ENCODE measurements at regions not wholly inside any gene's neighbourhood (a gene's known extent, or its start where the extent isn't known, plus 50 kb on each side); places are given as distances from the start of the nearest gene placed in this dataset.

- Histone ChIP-seq H3K4me3 (ENCODE audit: low read length) (no peak overlapping the region), H3K4me1 (ENCODE audit: insufficient read depth, low read length) (no peaks in the 10 kb centered on the region), H3K9ac (ENCODE audit: low read depth, low read length) (no peak overlapping the region), H3K27me3 (ENCODE audit: insufficient read depth, low read length) (no peaks in the 10 kb centered on the region), H3K27ac (ENCODE audit: low read depth, low read length) (no peak overlapping the region), H3K9me3 (ENCODE audit: insufficient read depth, low read depth, low read length) (no peaks in the 10 kb centered on the region), H3K36me3 (ENCODE audit: insufficient read depth, low read length) (no peaks in the 10 kb centered on the region)
- WGBS = 80% methylated on average over 1 of the region's 2 CpGs
Observed at GRCh38 chr7:52269669-52270068, 765.8 kb upstream of the POM121L12 start.

GRCh38 chr7:52261057-52261456 is 774.4 kb upstream of the POM121L12 start:
- Histone ChIP-seq H3K4me1 (ENCODE audit: insufficient read depth, low read length) (no peaks in the 10 kb centered on the region), H3K27me3 (ENCODE audit: insufficient read depth, low read length) (no peaks in the 10 kb centered on the region), H3K9me3 (ENCODE audit: insufficient read depth, low read depth, low read length) (no peaks in the 10 kb centered on the region), H3K9ac (ENCODE audit: low read depth, low read length) (no peak overlapping the region), H3K36me3 (ENCODE audit: insufficient read depth, low read length) (no peaks in the 10 kb centered on the region), H3K4me3 (ENCODE audit: low read length) (no peak overlapping the region), H3K27ac (ENCODE audit: low read depth, low read length) (no peak overlapping the region)
- 97% methylated on average over 6 of the region's 6 CpGs for WGBS

- Histone ChIP-seq H3K36me3 (ENCODE audit: insufficient read depth, low read length) (no peaks in the 10 kb centered on the region), H3K4me1 (ENCODE audit: insufficient read depth, low read length) (no peaks in the 10 kb centered on the region), H3K9me3 (ENCODE audit: insufficient read depth, low read depth, low read length) (no peaks in the 10 kb centered on the region), H3K27ac (ENCODE audit: low read depth, low read length) (no peak overlapping the region), H3K27me3 (ENCODE audit: insufficient read depth, low read length) (no peaks in the 10 kb centered on the region), H3K9ac (ENCODE audit: low read depth, low read length) (no peak overlapping the region), H3K4me3 (ENCODE audit: low read length) (no peak overlapping the region)
- 88% methylated on average over 5 of the region's 6 CpGs for WGBS
Observed at GRCh38 chr7:52260046-52260665, 775.3 kb upstream of the POM121L12 start.

- Histone ChIP-seq H3K27ac (ENCODE audit: low read depth, low read length) (no peak overlapping the region), H3K36me3 (ENCODE audit: insufficient read depth, low read length) (no peaks in the 10 kb centered on the region), H3K9me3 (ENCODE audit: insufficient read depth, low read depth, low read length) (no peaks in the 10 kb centered on the region), H3K27me3 (ENCODE audit: insufficient read depth, low read length) (no peaks in the 10 kb centered on the region), H3K4me1 (ENCODE audit: insufficient read depth, low read length) (no peaks in the 10 kb centered on the region), H3K9ac (ENCODE audit: low read depth, low read length) (no peak overlapping the region), H3K4me3 (ENCODE audit: low read length) (no peak overlapping the region)
- WGBS = 92% methylated on average over 1 of the region's 2 CpGs
Observed at GRCh38 chr7:52257890-52258289, 777.5 kb upstream of the POM121L12 start.

GRCh38 chr7:52254396-52255010 is 780.9 kb upstream of the POM121L12 start:
- no peak overlapping the region for H3K9ac ChIP-seq (ENCODE audit: low read depth, low read length)
- H3K27me3 ChIP-seq (ENCODE audit: insufficient read depth, low read length) = no peaks in the 10 kb centered on the region
- no peaks in the 10 kb centered on the region for H3K36me3 ChIP-seq (ENCODE audit: insufficient read depth, low read length)
- H3K9me3 ChIP-seq (ENCODE audit: insufficient read depth, low read depth, low read length) = no peaks in the 10 kb centered on the region
- no peaks in the 10 kb centered on the region for H3K4me1 ChIP-seq (ENCODE audit: insufficient read depth, low read length)
- 77% methylated on average over 3 of the region's 4 CpGs for WGBS
- H3K27ac ChIP-seq (ENCODE audit: low read depth, low read length) = no peak overlapping the region
- no peak overlapping the region for H3K4me3 ChIP-seq (ENCODE audit: low read length)

- Histone ChIP-seq H3K27ac (ENCODE audit: low read depth, low read length) (no peak overlapping the region), H3K9ac (ENCODE audit: low read depth, low read length) (no peak overlapping the region), H3K4me3 (ENCODE audit: low read length) (no peak overlapping the region), H3K4me1 (ENCODE audit: insufficient read depth, low read length) (no peaks in the 10 kb centered on the region), H3K27me3 (ENCODE audit: insufficient read depth, low read length) (no peaks in the 10 kb centered on the region), H3K9me3 (ENCODE audit: insufficient read depth, low read depth, low read length) (no peaks in the 10 kb centered on the region), H3K36me3 (ENCODE audit: insufficient read depth, low read length) (no peaks in the 10 kb centered on the region)
- WGBS = 76% methylated on average over 5 of the region's 5 CpGs
Observed at GRCh38 chr7:52253953-52254352, 781.5 kb upstream of the POM121L12 start.

GRCh38 chr7:52249741-52250140 is 785.7 kb upstream of the POM121L12 start:
- Histone ChIP-seq H3K4me3 (ENCODE audit: low read length) (no peak overlapping the region), H3K27me3 (ENCODE audit: insufficient read depth, low read length) (no peaks in the 10 kb centered on the region), H3K9ac (ENCODE audit: low read depth, low read length) (no peak overlapping the region), H3K27ac (ENCODE audit: low read depth, low read length) (no peak overlapping the region), H3K4me1 (ENCODE audit: insufficient read depth, low read length) (no peaks in the 10 kb centered on the region), H3K9me3 (ENCODE audit: insufficient read depth, low read depth, low read length) (peaks cover 2% of the 10 kb centered on the region; the same call in 1 of the 2 replicates), H3K36me3 (ENCODE audit: insufficient read depth, low read length) (no peaks in the 10 kb centered on the region)
- 94% methylated on average over 6 of the region's 6 CpGs for WGBS

GRCh38 chr7:52247518-52247917 is 787.9 kb upstream of the POM121L12 start:
- H3K27me3 ChIP-seq (ENCODE audit: insufficient read depth, low read length) = no peaks in the 10 kb centered on the region
- no peak overlapping the region for H3K9ac ChIP-seq (ENCODE audit: low read depth, low read length)
- WGBS = 95% methylated on average over 4 of the region's 4 CpGs
- peaks cover 14% of the 10 kb centered on the region for H3K9me3 ChIP-seq (ENCODE audit: insufficient read depth, low read depth, low read length)
- H3K27ac ChIP-seq (ENCODE audit: low read depth, low read length) = no peak overlapping the region
- no peaks in the 10 kb centered on the region for H3K36me3 ChIP-seq (ENCODE audit: insufficient read depth, low read length)
- no peaks in the 10 kb centered on the region for H3K4me1 ChIP-seq (ENCODE audit: insufficient read depth, low read length)
- no peak overlapping the region for H3K4me3 ChIP-seq (ENCODE audit: low read length)

GRCh38 chr7:52243685-52244084 is 791.7 kb upstream of the POM121L12 start:
- WGBS = 78% methylated on average over 2 of the region's 3 CpGs
- no peak overlapping the region for H3K9ac ChIP-seq (ENCODE audit: low read depth, low read length)

GRCh38 chr7:52233248-52233647 is 802.2 kb upstream of the POM121L12 start:
- Histone ChIP-seq H3K9ac (ENCODE audit: low read depth, low read length) (no peak overlapping the region), H3K9me3 (ENCODE audit: insufficient read depth, low read depth, low read length) (peaks cover 25% of the 10 kb centered on the region), H3K27me3 (ENCODE audit: insufficient read depth, low read length) (no peaks in the 10 kb centered on the region), H3K27ac (ENCODE audit: low read depth, low read length) (no peak overlapping the region), H3K36me3 (ENCODE audit: insufficient read depth, low read length) (no peaks in the 10 kb centered on the region), H3K4me1 (ENCODE audit: insufficient read depth, low read length) (no peaks in the 10 kb centered on the region), H3K4me3 (ENCODE audit: low read length) (no peak overlapping the region)
- 96% methylated on average over 2 of the region's 2 CpGs for WGBS

More at GRCh38 chr7:52243685-52244084, 791.7 kb upstream of the POM121L12 start:
- Histone ChIP-seq H3K27me3 (ENCODE audit: insufficient read depth, low read length) (no peaks in the 10 kb centered on the region), H3K27ac (ENCODE audit: low read depth, low read length) (no peak overlapping the region), H3K4me1 (ENCODE audit: insufficient read depth, low read length) (no peaks in the 10 kb centered on the region), H3K9me3 (ENCODE audit: insufficient read depth, low read depth, low read length) (peaks cover 14% of the 10 kb centered on the region), H3K36me3 (ENCODE audit: insufficient read depth, low read length) (no peaks in the 10 kb centered on the region), H3K4me3 (ENCODE audit: low read length) (no peak overlapping the region)

GRCh38 chr7:52211930-52212329 is 823.5 kb upstream of the POM121L12 start:
- no peak overlapping the region for H3K9ac ChIP-seq (ENCODE audit: low read depth, low read length)
- 80% methylated on average over 3 of the region's 3 CpGs for WGBS
- H3K27ac ChIP-seq (ENCODE audit: low read depth, low read length) = no peak overlapping the region
- no peak overlapping the region for H3K4me3 ChIP-seq (ENCODE audit: low read length)
- 0 out of 2 replicates have a peak, but pooled peaks cover 3% of the 10 kb centered on the region for H3K4me1 ChIP-seq (ENCODE audit: insufficient read depth, low read length)
- H3K9me3 ChIP-seq (ENCODE audit: insufficient read depth, low read depth, low read length) = no peaks in the 10 kb centered on the region
- H3K36me3 ChIP-seq (ENCODE audit: insufficient read depth, low read length) = no peaks in the 10 kb centered on the region
- no peaks in the 10 kb centered on the region for H3K27me3 ChIP-seq (ENCODE audit: insufficient read depth, low read length)

Data from HUES64 (cell line).